ENCODE measurements at regions not wholly inside any gene's neighbourhood (a gene's known extent, or its start where the extent isn't known, plus 50 kb on each side); places are given as distances from the start of the nearest gene placed in this dataset.

GRCh38 chr18:43649649-43650357 is 372.5 kb upstream of the SYT4 start:
- Histone ChIP-seq H2BK5ac (ENCODE audit: low read depth, low read length, poor library complexity) (no peak overlapping the region), H4K12ac (ENCODE audit: low read depth, low read length) (no peak overlapping the region), H4K91ac (ENCODE audit: low read depth, low read length) (no peak overlapping the region), H3K27ac (ENCODE audit: low read depth, low read length) (no peak overlapping the region), H3K23ac (ENCODE audit: low read length) (no peak overlapping the region), H3K36me3 (ENCODE audit: control insufficient read depth in 1 of 2, insufficient read depth in 2 of 2, low read length in 2 of 2) (no peaks in the 10 kb centered on the region), H3K4me1 (ENCODE audit: control insufficient read depth in 1 of 2, insufficient read depth in 2 of 2, low read length in 2 of 2) (no peaks in the 10 kb centered on the region), H3K79me2 (ENCODE audit: control insufficient read depth, insufficient read depth, low read length, poor library complexity) (no peaks in the 10 kb centered on the region), H3K27me3 (ENCODE audit: insufficient read depth, low read length) (no peaks in the 10 kb centered on the region), H3K9ac (ENCODE audit: low read length) (no peak overlapping the region), H3K4me2 (ENCODE audit: low read length) (no peak overlapping the region), H3K18ac (ENCODE audit: low read length) (no peak overlapping the region), H3K79me1 (ENCODE audit: low read length) (no peaks in the 10 kb centered on the region), H3K14ac (ENCODE audit: low read length) (no peak overlapping the region), H2BK12ac (ENCODE audit: low read length) (no peak overlapping the region), H3K4ac (ENCODE audit: low read depth, low read length) (no peak overlapping the region), H3K9me3 (ENCODE audit: insufficient read depth, low read depth, low read length) (no peaks in the 10 kb centered on the region), H4K8ac (ENCODE audit: low read depth, low read length) (no peak overlapping the region), H2BK120ac (ENCODE audit: insufficient read depth, low read length, poor library complexity) (no peak overlapping the region), H2AFZ (ENCODE audit: insufficient read depth, low read length, poor library complexity) (no peak overlapping the region), H3K4me3 (ENCODE audit: low read depth, low read length) (no peak overlapping the region), H2AK5ac (ENCODE audit: low read length) (no peak overlapping the region)
- no CpG with 5 or more reads among the region's 1 CpG for WGBS (ENCODE audit: extremely low coverage, insufficient coverage, insufficient read length)
- DNase-seq: no peak

- Histone ChIP-seq H3K27ac (ENCODE audit: low read depth, low read length) (no peak overlapping the region), H4K8ac (ENCODE audit: low read depth, low read length) (no peak overlapping the region), H4K12ac (ENCODE audit: low read depth, low read length) (no peak overlapping the region), H3K9ac (ENCODE audit: low read length) (no peak overlapping the region), H3K23ac (ENCODE audit: low read length) (no peak overlapping the region), H3K79me2 (ENCODE audit: control insufficient read depth, insufficient read depth, low read length, poor library complexity) (no peaks in the 10 kb centered on the region), H3K9me3 (ENCODE audit: insufficient read depth, low read depth, low read length) (no peaks in the 10 kb centered on the region), H3K4ac (ENCODE audit: low read depth, low read length) (no peak overlapping the region), H3K18ac (ENCODE audit: low read length) (no peak overlapping the region), H3K4me2 (ENCODE audit: low read length) (no peak overlapping the region), H3K36me3 (ENCODE audit: control insufficient read depth in 1 of 2, insufficient read depth in 2 of 2, low read length in 2 of 2) (no peaks in the 10 kb centered on the region), H2BK5ac (ENCODE audit: low read depth, low read length, poor library complexity) (no peak overlapping the region), H3K14ac (ENCODE audit: low read length) (no peak overlapping the region), H2BK12ac (ENCODE audit: low read length) (no peak overlapping the region), H2AK5ac (ENCODE audit: low read length) (no peak overlapping the region), H4K91ac (ENCODE audit: low read depth, low read length) (no peak overlapping the region), H2BK120ac (ENCODE audit: insufficient read depth, low read length, poor library complexity) (no peak overlapping the region), H3K4me1 (ENCODE audit: control insufficient read depth in 1 of 2, insufficient read depth in 2 of 2, low read length in 2 of 2) (no peaks in the 10 kb centered on the region), H3K79me1 (ENCODE audit: low read length) (no peaks in the 10 kb centered on the region), H2AFZ (ENCODE audit: insufficient read depth, low read length, poor library complexity) (no peak overlapping the region), H3K27me3 (ENCODE audit: insufficient read depth, low read length) (no peaks in the 10 kb centered on the region), H3K4me3 (ENCODE audit: low read depth, low read length) (no peak overlapping the region)
- DNase-seq: no peak
- no CpG with 5 or more reads among the region's 2 CpGs for WGBS (ENCODE audit: extremely low coverage, insufficient coverage, insufficient read length)
Observed at GRCh38 chr18:43650426-43650825, 373.1 kb upstream of the SYT4 start.

GRCh38 chr18:43651057-43651456 is 373.8 kb upstream of the SYT4 start:
- Histone ChIP-seq H2BK5ac (ENCODE audit: low read depth, low read length, poor library complexity) (no peak overlapping the region), H3K9me3 (ENCODE audit: insufficient read depth, low read depth, low read length) (no peaks in the 10 kb centered on the region), H3K4me3 (ENCODE audit: low read depth, low read length) (no peak overlapping the region), H2BK12ac (ENCODE audit: low read length) (no peak overlapping the region), H3K36me3 (ENCODE audit: control insufficient read depth in 1 of 2, insufficient read depth in 2 of 2, low read length in 2 of 2) (no peaks in the 10 kb centered on the region), H3K23ac (ENCODE audit: low read length) (no peak overlapping the region), H3K27me3 (ENCODE audit: insufficient read depth, low read length) (no peaks in the 10 kb centered on the region), H3K79me1 (ENCODE audit: low read length) (no peaks in the 10 kb centered on the region), H2AFZ (ENCODE audit: insufficient read depth, low read length, poor library complexity) (no peak overlapping the region), H4K91ac (ENCODE audit: low read depth, low read length) (no peak overlapping the region), H2BK120ac (ENCODE audit: insufficient read depth, low read length, poor library complexity) (no peak overlapping the region), H3K14ac (ENCODE audit: low read length) (no peak overlapping the region), H4K8ac (ENCODE audit: low read depth, low read length) (no peak overlapping the region), H3K4me1 (ENCODE audit: control insufficient read depth in 1 of 2, insufficient read depth in 2 of 2, low read length in 2 of 2) (no peaks in the 10 kb centered on the region), H3K18ac (ENCODE audit: low read length) (no peak overlapping the region), H3K9ac (ENCODE audit: low read length) (no peak overlapping the region), H2AK5ac (ENCODE audit: low read length) (no peak overlapping the region), H3K27ac (ENCODE audit: low read depth, low read length) (no peak overlapping the region), H4K12ac (ENCODE audit: low read depth, low read length) (no peak overlapping the region), H3K79me2 (ENCODE audit: control insufficient read depth, insufficient read depth, low read length, poor library complexity) (no peaks in the 10 kb centered on the region), H3K4me2 (ENCODE audit: low read length) (no peak overlapping the region), H3K4ac (ENCODE audit: low read depth, low read length) (no peak overlapping the region)
- peak in 1 of 2 donors; percentile 63 for DNase-seq
- no CpG with 5 or more reads among the region's 2 CpGs for WGBS (ENCODE audit: extremely low coverage, insufficient coverage, insufficient read length)

GRCh38 chr18:43656547-43656946 is 379.3 kb upstream of the SYT4 start:
- Histone ChIP-seq H2AFZ (ENCODE audit: insufficient read depth, low read length, poor library complexity) (no peak overlapping the region), H2AK5ac (ENCODE audit: low read length) (no peak overlapping the region), H4K12ac (ENCODE audit: low read depth, low read length) (no peak overlapping the region), H3K79me2 (ENCODE audit: control insufficient read depth, insufficient read depth, low read length, poor library complexity) (no peaks in the 10 kb centered on the region), H3K9ac (ENCODE audit: low read length) (no peak overlapping the region), H2BK120ac (ENCODE audit: insufficient read depth, low read length, poor library complexity) (no peak overlapping the region), H2BK5ac (ENCODE audit: low read depth, low read length, poor library complexity) (no peak overlapping the region), H3K9me3 (ENCODE audit: insufficient read depth, low read depth, low read length) (no peaks in the 10 kb centered on the region), H3K18ac (ENCODE audit: low read length) (no peak overlapping the region), H2BK12ac (ENCODE audit: low read length) (no peak overlapping the region), H3K27ac (ENCODE audit: low read depth, low read length) (no peak overlapping the region), H3K14ac (ENCODE audit: low read length) (no peak overlapping the region), H3K4me2 (ENCODE audit: low read length) (no peak overlapping the region), H3K79me1 (ENCODE audit: low read length) (no peaks in the 10 kb centered on the region), H4K8ac (ENCODE audit: low read depth, low read length) (no peak overlapping the region), H3K23ac (ENCODE audit: low read length) (no peak overlapping the region), H3K4me3 (ENCODE audit: low read depth, low read length) (no peak overlapping the region), H3K4ac (ENCODE audit: low read depth, low read length) (no peak overlapping the region), H3K4me1 (ENCODE audit: control insufficient read depth in 1 of 2, insufficient read depth in 2 of 2, low read length in 2 of 2) (no peaks in the 10 kb centered on the region), H4K91ac (ENCODE audit: low read depth, low read length) (no peak overlapping the region), H3K27me3 (ENCODE audit: insufficient read depth, low read length) (no peaks in the 10 kb centered on the region), H3K36me3 (ENCODE audit: control insufficient read depth in 1 of 2, insufficient read depth in 2 of 2, low read length in 2 of 2) (no peaks in the 10 kb centered on the region)
- DNase-seq: no peak
- no CpG with 5 or more reads among the region's 2 CpGs for WGBS (ENCODE audit: extremely low coverage, insufficient coverage, insufficient read length)

Data from trophoblast cell (in vitro differentiated cells and primary cell).